Erythroblast (primary cell): ENCODE measurements at regions not wholly inside any gene's neighbourhood (a gene's known extent, or its start where the extent isn't known, plus 50 kb on each side); places are given as distances from the start of the nearest gene placed in this dataset.

Experiments
- GATA1 ChIP-seq: IDR thresholded peaks from 2 replicates; pipeline ENCODE4 v1.6.1; 2011; ENCODE audit warnings: low read depth, mild to moderate bottlenecking, control low read depth, low read length, moderate library complexity
- POLR2A ChIP-seq: IDR thresholded peaks from 2 replicates; pipeline ENCODE4 v1.6.1; 2011; ENCODE audit warnings: mild to moderate bottlenecking, low read length

GRCh38 chr16:85240982-85241924 is 129.0 kb upstream of the CIBAR2 start:
- no peak for TF ChIP-seq POLR2A
- TF ChIP-seq GATA1 = no peak
